WTC11 (cell line): ENCODE measurements at regions not wholly inside any gene's neighbourhood (a gene's known extent, or its start where the extent isn't known, plus 50 kb on each side); places are given as distances from the start of the nearest gene placed in this dataset.

ENCODE experiments used
- ATAC-seq: fragments of 200-7000 bp; cut with Tn5 transposase; 2 replicates; pipeline ENCODE4 v1.10.0; 2021; ENCODE audit warnings: mild to moderate bottlenecking, moderate library complexity
- CTCF ChIA-PET: fragments of 300-600 bp; sonication (Branson Sonifier 250); formaldehyde crosslinking; loops from one replicate; lab custom pipeline; 2021; ENCODE audit warnings: antibody characterized with exemption; lab: Charles Lee
- POLR2A ChIA-PET: fragments of 350-600 bp; sonication (Branson Sonifier 250); formaldehyde crosslinking; loops from one replicate; lab custom pipeline; 2021; ENCODE audit warnings: antibody characterized with exemption; lab: Charles Lee
- DNase-seq: peaks from one replicate; pipeline ENCODE4 v3.0.0; 2021; ENCODE audit warnings: low spot score
- H3K27ac Mint-ChIP-seq: 2 replicates; pipeline ENCODE4 v1.8.0; 2021; ENCODE audit warnings: mixed read lengths
- H3K27me3 Mint-ChIP-seq: 2 replicates; pipeline ENCODE4 v1.8.0; 2021; ENCODE audit warnings: low read depth, mild to moderate bottlenecking, moderate library complexity, mixed read lengths
- H3K36me3 Mint-ChIP-seq: 2 replicates; pipeline ENCODE4 v1.8.0; 2021; ENCODE audit warnings: mixed read lengths
- H3K4me1 Mint-ChIP-seq: 2 replicates; pipeline ENCODE4 v1.8.0; 2022; ENCODE audit warnings: mixed read lengths
- H3K4me3 Mint-ChIP-seq: 2 replicates; pipeline ENCODE4 v1.8.0; 2021; ENCODE audit warnings: mild to moderate bottlenecking, moderate library complexity, mixed read lengths
- H3K9me3 Mint-ChIP-seq: 2 replicates; pipeline ENCODE4 v1.8.0; 2021; ENCODE audit warnings: mixed read lengths
- EMX1 ChIP-seq: fragments of 250-450 bp; sonication (Bioruptor Pico); IDR thresholded peaks from 2 replicates; pipeline ENCODE4 v1.8.0; 2021; ENCODE audit warnings: mild to moderate bottlenecking
- GRHL2 ChIP-seq: fragments of 250-450 bp; sonication (Bioruptor Pico); IDR thresholded peaks from 2 replicates; pipeline ENCODE4 v1.8.0; 2022; ENCODE audit warnings: mild to moderate bottlenecking, moderate library complexity; ENCODE audit not compliant: insufficient replicate concordance, severe bottlenecking
- MXD4 ChIP-seq: fragments of 250-450 bp; sonication (Bioruptor Pico); IDR thresholded peaks from 2 replicates; pipeline ENCODE4 v1.8.0; 2021; ENCODE audit warnings: mild to moderate bottlenecking, moderate library complexity, borderline replicate concordance
- NFATC4 ChIP-seq: fragments of 250-450 bp; sonication (Bioruptor Pico); IDR thresholded peaks from 2 replicates; pipeline ENCODE4 v1.9.0; 2021; ENCODE audit warnings: mild to moderate bottlenecking
- NR1H2 ChIP-seq: sonication (generic); formaldehyde crosslinking; IDR thresholded peaks from 2 replicates; pipeline ENCODE4 v1.9.0; 2021; ENCODE audit warnings: mild to moderate bottlenecking, moderate library complexity, missing genetic modification reagents
- NR2C2 ChIP-seq: sonication (generic); formaldehyde crosslinking; IDR thresholded peaks from 2 replicates; pipeline ENCODE4 v1.8.0; 2022; ENCODE audit warnings: mild to moderate bottlenecking, missing genetic modification reagents
- ZBTB21 ChIP-seq: sonication (generic); formaldehyde crosslinking; IDR thresholded peaks from 2 replicates; pipeline ENCODE4 v1.8.1; 2023; ENCODE audit warnings: mild to moderate bottlenecking, missing genetic modification reagents, borderline replicate concordance
- TF ChIP-seq, protein P1 (sequence below): sonication (generic); formaldehyde crosslinking; IDR thresholded peaks from 2 replicates; pipeline ENCODE4 v1.8.1; 2022; ENCODE audit warnings: mild to moderate bottlenecking, missing genetic modification reagents, moderate library complexity, borderline replicate concordance
- TF ChIP-seq, protein P2 (sequence below): sonication (generic); formaldehyde crosslinking; IDR thresholded peaks from 2 replicates; pipeline ENCODE4 v1.8.0; 2023; ENCODE audit warnings: missing genetic modification reagents
- TF ChIP-seq, protein P3 (sequence below): sonication (generic); formaldehyde crosslinking; IDR thresholded peaks from 2 replicates; pipeline ENCODE4 v1.8.1; 2022; ENCODE audit warnings: low read depth, mild to moderate bottlenecking, moderate library complexity, missing genetic modification reagents, borderline replicate concordance
- TF ChIP-seq, protein P4 (sequence below): fragments of 250-450 bp; sonication (Bioruptor Pico); IDR thresholded peaks from 2 replicates; pipeline ENCODE4 v2.1.2; 2022; ENCODE audit warnings: mild to moderate bottlenecking, moderate library complexity
- TF ChIP-seq, protein P5 (sequence below): sonication (generic); formaldehyde crosslinking; conservative IDR thresholded peaks from 2 replicates; pipeline ENCODE4 v1.8.1; 2023; ENCODE audit warnings: mild to moderate bottlenecking, low read depth, missing genetic modification reagents, moderate library complexity
- TF ChIP-seq, protein P6 (sequence below): sonication (generic); formaldehyde crosslinking; IDR thresholded peaks from 2 replicates; pipeline ENCODE4 v1.8.0; 2022; ENCODE audit warnings: mild to moderate bottlenecking, missing genetic modification reagents
- TF ChIP-seq, protein P7 (sequence below): sonication (generic); formaldehyde crosslinking; IDR thresholded peaks from 2 replicates; pipeline ENCODE4 v1.8.0; 2022; ENCODE audit warnings: missing genetic modification reagents
- TF ChIP-seq, protein P8 (sequence below): sonication (generic); formaldehyde crosslinking; IDR thresholded peaks from 2 replicates; pipeline ENCODE4 v1.8.0; 2023; ENCODE audit warnings: missing genetic modification reagents, mild to moderate bottlenecking, borderline replicate concordance
- TF ChIP-seq, protein P9 (sequence below): sonication (generic); formaldehyde crosslinking; IDR thresholded peaks from 2 replicates; pipeline ENCODE4 v1.8.1; 2023; ENCODE audit warnings: mild to moderate bottlenecking, missing genetic modification reagents, moderate library complexity

DNA sequence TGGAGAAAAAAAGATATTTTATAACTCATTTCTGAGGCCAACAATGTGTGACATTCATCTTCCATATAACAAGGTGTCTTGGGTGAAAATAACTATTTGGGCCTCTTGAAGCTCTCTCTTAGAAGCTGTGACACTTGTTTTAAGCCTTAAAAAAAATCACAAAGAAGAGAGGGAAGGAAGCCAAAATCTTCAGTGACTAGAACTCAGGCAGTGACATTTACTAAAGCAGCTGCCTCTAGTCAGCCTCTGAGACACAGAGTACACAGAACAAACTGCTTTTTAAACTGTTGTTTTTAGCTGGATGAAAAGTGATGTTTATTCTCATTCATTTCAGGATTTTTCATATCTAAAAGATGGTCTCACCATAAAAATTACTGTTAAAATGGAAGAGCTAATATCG is 793.6 kb downstream of the GALC start:
- Mint-ChIP-seq H3K9me3 (peaks cover 16% of the 10 kb centered on the region), H3K4me3 (no peak overlapping the region), H3K27ac (no peak overlapping the region), H3K4me1 (0 out of 2 replicates have a peak, but pooled peaks cover 4% of the 10 kb centered on the region), H3K36me3 (0 out of 2 replicates have a peak, but pooled peaks cover 3% of the 10 kb centered on the region), H3K27me3 (no peaks in the 10 kb centered on the region; the same call in 1 of the 2 replicates)
- no peak for DNase-seq
- ChIA-PET CTCF (interaction anchor here (1.5 kb wide), 1 partner anchor 150 kb away, joined by 4 read pairs; no protein-coding TSS in a partner anchor), POLR2A (no interaction called here)
- no peak for TF ChIP-seq EMX1 (CRISPR knock-in tag)
- TF ChIP-seq, protein P1, sequence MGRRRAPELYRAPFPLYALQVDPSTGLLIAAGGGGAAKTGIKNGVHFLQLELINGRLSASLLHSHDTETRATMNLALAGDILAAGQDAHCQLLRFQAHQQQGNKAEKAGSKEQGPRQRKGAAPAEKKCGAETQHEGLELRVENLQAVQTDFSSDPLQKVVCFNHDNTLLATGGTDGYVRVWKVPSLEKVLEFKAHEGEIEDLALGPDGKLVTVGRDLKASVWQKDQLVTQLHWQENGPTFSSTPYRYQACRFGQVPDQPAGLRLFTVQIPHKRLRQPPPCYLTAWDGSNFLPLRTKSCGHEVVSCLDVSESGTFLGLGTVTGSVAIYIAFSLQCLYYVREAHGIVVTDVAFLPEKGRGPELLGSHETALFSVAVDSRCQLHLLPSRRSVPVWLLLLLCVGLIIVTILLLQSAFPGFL (CRISPR knock-in tag) = no peak
- TF ChIP-seq, protein P2, sequence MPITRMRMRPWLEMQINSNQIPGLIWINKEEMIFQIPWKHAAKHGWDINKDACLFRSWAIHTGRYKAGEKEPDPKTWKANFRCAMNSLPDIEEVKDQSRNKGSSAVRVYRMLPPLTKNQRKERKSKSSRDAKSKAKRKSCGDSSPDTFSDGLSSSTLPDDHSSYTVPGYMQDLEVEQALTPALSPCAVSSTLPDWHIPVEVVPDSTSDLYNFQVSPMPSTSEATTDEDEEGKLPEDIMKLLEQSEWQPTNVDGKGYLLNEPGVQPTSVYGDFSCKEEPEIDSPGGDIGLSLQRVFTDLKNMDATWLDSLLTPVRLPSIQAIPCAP (CRISPR knock-in tag) = no peak
- no peak for TF ChIP-seq NR2C2 (CRISPR knock-in tag)
- TF ChIP-seq GRHL2 (CRISPR knock-in tag) = no peak
- no peak for TF ChIP-seq NFATC4 (CRISPR knock-in tag)
- TF ChIP-seq, protein P3, sequence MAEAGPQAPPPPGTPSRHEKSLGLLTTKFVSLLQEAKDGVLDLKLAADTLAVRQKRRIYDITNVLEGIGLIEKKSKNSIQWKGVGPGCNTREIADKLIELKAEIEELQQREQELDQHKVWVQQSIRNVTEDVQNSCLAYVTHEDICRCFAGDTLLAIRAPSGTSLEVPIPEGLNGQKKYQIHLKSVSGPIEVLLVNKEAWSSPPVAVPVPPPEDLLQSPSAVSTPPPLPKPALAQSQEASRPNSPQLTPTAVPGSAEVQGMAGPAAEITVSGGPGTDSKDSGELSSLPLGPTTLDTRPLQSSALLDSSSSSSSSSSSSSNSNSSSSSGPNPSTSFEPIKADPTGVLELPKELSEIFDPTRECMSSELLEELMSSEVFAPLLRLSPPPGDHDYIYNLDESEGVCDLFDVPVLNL (CRISPR knock-in tag) = no peak
- TF ChIP-seq ZBTB21 = no peak
- TF ChIP-seq, protein P4, sequence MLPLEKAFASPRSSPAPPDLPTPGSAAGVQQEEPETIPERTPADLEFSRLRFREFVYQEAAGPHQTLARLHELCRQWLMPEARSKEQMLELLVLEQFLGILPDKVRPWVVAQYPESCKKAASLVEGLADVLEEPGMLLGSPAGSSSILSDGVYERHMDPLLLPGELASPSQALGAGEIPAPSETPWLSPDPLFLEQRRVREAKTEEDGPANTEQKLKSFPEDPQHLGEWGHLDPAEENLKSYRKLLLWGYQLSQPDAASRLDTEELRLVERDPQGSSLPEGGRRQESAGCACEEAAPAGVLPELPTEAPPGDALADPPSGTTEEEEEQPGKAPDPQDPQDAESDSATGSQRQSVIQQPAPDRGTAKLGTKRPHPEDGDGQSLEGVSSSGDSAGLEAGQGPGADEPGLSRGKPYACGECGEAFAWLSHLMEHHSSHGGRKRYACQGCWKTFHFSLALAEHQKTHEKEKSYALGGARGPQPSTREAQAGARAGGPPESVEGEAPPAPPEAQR (CRISPR knock-in tag) = no peak
- TF ChIP-seq, protein P5, sequence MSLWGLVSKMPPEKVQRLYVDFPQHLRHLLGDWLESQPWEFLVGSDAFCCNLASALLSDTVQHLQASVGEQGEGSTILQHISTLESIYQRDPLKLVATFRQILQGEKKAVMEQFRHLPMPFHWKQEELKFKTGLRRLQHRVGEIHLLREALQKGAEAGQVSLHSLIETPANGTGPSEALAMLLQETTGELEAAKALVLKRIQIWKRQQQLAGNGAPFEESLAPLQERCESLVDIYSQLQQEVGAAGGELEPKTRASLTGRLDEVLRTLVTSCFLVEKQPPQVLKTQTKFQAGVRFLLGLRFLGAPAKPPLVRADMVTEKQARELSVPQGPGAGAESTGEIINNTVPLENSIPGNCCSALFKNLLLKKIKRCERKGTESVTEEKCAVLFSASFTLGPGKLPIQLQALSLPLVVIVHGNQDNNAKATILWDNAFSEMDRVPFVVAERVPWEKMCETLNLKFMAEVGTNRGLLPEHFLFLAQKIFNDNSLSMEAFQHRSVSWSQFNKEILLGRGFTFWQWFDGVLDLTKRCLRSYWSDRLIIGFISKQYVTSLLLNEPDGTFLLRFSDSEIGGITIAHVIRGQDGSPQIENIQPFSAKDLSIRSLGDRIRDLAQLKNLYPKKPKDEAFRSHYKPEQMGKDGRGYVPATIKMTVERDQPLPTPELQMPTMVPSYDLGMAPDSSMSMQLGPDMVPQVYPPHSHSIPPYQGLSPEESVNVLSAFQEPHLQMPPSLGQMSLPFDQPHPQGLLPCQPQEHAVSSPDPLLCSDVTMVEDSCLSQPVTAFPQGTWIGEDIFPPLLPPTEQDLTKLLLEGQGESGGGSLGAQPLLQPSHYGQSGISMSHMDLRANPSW = no peak
- no peak for ATAC-seq

DNA sequence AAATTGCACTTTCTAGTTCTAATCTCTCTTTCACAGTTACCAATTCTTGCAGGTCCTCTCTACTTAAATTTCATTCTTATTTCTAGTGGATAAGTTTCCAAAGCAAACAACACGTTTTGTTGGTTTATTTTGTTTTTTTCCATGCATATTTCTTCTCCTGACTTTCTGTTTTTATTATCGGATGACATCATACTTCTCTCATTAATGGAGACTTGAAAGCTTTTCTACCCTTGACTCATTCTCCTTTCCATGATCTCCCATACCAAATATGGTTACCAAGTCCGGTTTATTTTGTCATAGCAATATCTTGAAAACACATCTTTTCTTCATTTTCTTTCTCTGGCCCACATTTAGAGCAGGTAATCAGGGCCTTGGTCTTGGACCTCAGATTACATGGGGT is 796.5 kb downstream of the GALC start:
- Mint-ChIP-seq H3K9me3 (peaks cover 16% of the 10 kb centered on the region), H3K27ac (no peak overlapping the region), H3K4me1 (0 out of 2 replicates have a peak, but pooled peaks cover 4% of the 10 kb centered on the region), H3K27me3 (no peaks in the 10 kb centered on the region; the same call in 1 of the 2 replicates), H3K36me3 (0 out of 2 replicates have a peak, but pooled peaks cover 3% of the 10 kb centered on the region), H3K4me3 (no peak overlapping the region)
- no peak for ATAC-seq
- CTCF ChIA-PET = no interaction called here
- POLR2A ChIA-PET = no interaction called here
- DNase-seq = no peak
- TF ChIP-seq EMX1 (CRISPR knock-in tag) (no peak), NR1H2 (CRISPR knock-in tag) (no peak), MXD4 (CRISPR knock-in tag) (no peak)
- TF ChIP-seq, protein P6, sequence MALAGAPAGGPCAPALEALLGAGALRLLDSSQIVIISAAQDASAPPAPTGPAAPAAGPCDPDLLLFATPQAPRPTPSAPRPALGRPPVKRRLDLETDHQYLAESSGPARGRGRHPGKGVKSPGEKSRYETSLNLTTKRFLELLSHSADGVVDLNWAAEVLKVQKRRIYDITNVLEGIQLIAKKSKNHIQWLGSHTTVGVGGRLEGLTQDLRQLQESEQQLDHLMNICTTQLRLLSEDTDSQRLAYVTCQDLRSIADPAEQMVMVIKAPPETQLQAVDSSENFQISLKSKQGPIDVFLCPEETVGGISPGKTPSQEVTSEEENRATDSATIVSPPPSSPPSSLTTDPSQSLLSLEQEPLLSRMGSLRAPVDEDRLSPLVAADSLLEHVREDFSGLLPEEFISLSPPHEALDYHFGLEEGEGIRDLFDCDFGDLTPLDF (CRISPR knock-in tag) = no peak
- TF ChIP-seq, protein P7, sequence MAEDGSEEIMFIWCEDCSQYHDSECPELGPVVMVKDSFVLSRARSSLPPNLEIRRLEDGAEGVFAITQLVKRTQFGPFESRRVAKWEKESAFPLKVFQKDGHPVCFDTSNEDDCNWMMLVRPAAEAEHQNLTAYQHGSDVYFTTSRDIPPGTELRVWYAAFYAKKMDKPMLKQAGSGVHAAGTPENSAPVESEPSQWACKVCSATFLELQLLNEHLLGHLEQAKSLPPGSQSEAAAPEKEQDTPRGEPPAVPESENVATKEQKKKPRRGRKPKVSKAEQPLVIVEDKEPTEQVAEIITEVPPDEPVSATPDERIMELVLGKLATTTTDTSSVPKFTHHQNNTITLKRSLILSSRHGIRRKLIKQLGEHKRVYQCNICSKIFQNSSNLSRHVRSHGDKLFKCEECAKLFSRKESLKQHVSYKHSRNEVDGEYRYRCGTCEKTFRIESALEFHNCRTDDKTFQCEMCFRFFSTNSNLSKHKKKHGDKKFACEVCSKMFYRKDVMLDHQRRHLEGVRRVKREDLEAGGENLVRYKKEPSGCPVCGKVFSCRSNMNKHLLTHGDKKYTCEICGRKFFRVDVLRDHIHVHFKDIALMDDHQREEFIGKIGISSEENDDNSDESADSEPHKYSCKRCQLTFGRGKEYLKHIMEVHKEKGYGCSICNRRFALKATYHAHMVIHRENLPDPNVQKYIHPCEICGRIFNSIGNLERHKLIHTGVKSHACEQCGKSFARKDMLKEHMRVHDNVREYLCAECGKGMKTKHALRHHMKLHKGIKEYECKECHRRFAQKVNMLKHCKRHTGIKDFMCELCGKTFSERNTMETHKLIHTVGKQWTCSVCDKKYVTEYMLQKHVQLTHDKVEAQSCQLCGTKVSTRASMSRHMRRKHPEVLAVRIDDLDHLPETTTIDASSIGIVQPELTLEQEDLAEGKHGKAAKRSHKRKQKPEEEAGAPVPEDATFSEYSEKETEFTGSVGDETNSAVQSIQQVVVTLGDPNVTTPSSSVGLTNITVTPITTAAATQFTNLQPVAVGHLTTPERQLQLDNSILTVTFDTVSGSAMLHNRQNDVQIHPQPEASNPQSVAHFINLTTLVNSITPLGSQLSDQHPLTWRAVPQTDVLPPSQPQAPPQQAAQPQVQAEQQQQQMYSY = no peak
- TF ChIP-seq, protein P8, sequence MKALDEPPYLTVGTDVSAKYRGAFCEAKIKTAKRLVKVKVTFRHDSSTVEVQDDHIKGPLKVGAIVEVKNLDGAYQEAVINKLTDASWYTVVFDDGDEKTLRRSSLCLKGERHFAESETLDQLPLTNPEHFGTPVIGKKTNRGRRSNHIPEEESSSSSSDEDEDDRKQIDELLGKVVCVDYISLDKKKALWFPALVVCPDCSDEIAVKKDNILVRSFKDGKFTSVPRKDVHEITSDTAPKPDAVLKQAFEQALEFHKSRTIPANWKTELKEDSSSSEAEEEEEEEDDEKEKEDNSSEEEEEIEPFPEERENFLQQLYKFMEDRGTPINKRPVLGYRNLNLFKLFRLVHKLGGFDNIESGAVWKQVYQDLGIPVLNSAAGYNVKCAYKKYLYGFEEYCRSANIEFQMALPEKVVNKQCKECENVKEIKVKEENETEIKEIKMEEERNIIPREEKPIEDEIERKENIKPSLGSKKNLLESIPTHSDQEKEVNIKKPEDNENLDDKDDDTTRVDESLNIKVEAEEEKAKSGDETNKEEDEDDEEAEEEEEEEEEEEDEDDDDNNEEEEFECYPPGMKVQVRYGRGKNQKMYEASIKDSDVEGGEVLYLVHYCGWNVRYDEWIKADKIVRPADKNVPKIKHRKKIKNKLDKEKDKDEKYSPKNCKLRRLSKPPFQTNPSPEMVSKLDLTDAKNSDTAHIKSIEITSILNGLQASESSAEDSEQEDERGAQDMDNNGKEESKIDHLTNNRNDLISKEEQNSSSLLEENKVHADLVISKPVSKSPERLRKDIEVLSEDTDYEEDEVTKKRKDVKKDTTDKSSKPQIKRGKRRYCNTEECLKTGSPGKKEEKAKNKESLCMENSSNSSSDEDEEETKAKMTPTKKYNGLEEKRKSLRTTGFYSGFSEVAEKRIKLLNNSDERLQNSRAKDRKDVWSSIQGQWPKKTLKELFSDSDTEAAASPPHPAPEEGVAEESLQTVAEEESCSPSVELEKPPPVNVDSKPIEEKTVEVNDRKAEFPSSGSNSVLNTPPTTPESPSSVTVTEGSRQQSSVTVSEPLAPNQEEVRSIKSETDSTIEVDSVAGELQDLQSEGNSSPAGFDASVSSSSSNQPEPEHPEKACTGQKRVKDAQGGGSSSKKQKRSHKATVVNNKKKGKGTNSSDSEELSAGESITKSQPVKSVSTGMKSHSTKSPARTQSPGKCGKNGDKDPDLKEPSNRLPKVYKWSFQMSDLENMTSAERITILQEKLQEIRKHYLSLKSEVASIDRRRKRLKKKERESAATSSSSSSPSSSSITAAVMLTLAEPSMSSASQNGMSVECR = no peak
- TF ChIP-seq, protein P9, sequence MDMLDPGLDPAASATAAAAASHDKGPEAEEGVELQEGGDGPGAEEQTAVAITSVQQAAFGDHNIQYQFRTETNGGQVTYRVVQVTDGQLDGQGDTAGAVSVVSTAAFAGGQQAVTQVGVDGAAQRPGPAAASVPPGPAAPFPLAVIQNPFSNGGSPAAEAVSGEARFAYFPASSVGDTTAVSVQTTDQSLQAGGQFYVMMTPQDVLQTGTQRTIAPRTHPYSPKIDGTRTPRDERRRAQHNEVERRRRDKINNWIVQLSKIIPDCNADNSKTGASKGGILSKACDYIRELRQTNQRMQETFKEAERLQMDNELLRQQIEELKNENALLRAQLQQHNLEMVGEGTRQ (CRISPR knock-in tag) = no peak
